Glomerular visceral epithelial cell (primary cell): ENCODE measurements at regions not wholly inside any gene's neighbourhood (a gene's known extent, or its start where the extent isn't known, plus 50 kb on each side); places are given as distances from the start of the nearest gene placed in this dataset.
A peak's percentile ranks its signal among the peaks of the same experiment; 100 is the strongest.
"Not testable (repeated sequence)": the region's sequence is repeated elsewhere in the genome, so short reads cannot be mapped to it uniquely, and the experiment has no call there.

Source experiments
- DNase-seq: peaks from one replicate; pipeline ENCODE4 v3.0.0-alpha.2; 2016; ENCODE audit errors: extremely low spot score

DNA sequence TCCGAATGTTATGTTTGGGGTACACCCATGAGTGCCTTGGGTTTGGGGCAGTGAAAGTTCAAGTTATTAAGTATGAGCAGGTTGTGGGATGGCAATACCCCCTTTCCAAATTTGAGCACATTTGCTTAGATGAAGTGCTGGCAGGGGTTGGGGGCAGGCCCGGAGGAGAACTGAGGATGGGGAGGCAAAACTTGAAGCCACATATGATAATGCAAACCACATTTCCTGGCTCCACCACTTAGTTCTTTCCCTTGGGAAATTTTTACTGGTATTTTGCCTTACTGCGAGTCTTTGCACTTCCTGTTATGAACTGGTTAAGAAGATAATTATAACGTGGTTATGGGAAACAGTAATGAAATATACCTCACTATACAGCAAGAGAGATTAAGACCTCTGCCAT lies 336.0 kb upstream of the ONECUT1 start:
- DNase-seq: no peak

DNA sequence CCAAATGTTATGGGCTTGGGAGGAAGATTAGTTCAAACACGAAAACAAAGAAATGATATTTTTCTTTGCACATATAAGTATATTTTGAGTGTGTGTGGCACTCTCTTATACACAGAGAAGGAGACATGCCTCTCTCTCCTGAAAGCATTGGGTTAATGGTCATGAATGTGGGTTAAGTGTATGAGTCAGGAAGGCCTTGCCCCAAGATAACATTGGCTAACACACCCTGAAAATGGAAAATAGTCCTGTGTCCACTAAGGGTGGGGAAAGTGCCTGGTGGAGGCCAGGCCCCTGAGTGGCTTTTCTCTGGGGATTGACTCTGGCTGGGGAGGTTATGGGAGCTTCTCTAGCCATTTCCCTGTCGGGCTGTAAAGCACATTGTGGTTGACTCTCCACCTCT lies 332.7 kb upstream of the ONECUT1 start:
- DNase-seq: no peak

GRCh38 chr15:53116915-53117314 lies 326.8 kb upstream of the ONECUT1 start:
- not testable (repeated sequence) for DNase-seq

DNA sequence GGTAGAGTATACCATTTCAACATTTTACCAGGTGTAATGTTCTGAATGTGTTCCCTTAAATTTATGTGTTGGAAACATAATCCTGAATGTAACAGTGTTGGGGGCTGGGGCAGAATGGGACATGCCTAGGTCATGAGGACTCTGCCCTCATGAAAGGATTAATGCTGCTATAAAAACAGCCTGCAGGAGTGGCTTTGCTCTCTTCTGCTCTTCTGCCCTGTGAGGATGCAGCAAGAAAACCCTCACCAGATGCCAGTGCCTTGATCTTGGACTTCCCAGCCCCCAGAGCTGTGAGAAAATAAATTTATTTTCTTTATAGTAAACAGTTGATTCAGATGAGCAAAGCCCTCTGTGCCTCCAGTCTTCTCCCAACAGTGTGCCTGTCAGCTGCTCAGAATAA lies 326.0 kb upstream of the ONECUT1 start:
- DNase-seq: no peak

- no peak for DNase-seq
These were observed 325.4 kb upstream of the ONECUT1 start for GRCh38 chr15:53115563-53115962.

GRCh38 chr15:53114960-53115359 lies 324.8 kb upstream of the ONECUT1 start:
- no peak for DNase-seq

DNA sequence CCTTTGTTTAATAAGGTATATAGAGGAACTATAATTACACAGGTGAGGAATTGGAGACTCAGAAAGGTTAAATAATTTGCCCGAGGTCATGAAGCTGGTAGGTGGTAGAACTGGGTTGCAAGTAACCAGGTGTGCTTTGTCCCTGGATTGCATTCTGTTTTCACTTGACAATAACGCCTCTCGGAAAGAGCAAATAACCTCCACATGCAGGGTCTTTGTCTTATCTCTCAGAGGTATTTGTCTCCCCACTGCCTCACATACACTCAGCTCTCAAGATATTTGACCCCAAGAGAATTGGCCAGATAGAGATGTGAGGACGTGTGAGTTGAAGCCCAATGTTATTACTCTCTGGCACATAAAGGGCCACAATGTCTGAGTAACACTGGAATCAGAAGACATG lies 320.9 kb upstream of the ONECUT1 start:
- no peak for DNase-seq

GRCh38 chr15:53108319-53108718 lies 318.2 kb upstream of the ONECUT1 start:
- no peak for DNase-seq

- no peak for DNase-seq
These were observed 317.7 kb upstream of the ONECUT1 start for GRCh38 chr15:53107855-53108254.

DNA sequence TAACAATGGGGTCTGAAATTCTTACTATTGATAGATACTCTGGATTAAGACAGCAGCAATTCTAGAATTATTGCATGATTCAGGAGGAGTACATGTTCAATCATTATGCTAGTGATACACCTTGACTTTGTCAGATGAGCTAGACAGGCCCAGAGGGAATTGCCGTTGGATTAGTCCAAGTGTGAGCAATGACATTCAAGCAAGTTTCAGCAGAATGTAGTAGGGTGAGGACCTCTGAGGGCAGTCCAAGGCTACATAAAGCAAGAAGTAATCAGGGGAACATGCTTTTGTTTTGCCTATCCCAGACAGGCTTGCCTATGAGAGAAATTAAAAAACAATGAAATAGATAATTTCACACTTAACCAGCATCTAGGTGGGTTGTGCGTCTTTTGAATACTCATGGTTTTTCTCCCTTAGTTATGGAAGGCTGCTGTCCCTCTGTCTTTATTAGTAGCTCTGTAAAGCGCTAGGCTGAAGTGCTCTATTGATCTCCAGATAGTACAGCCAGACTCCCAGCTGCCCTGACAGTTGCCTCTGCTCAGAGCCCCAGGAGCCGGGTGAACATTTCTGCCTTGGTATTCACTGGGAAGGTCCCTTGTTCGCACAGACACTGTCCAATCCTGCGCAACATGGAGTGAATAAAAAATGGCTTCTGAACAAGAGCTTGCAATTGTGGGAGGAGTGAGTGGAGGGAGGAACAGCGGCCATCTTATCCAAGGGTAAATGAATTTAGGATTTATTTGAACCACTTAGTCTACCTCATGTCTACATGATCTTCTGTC lies 316.6 kb upstream of the ONECUT1 start:
- DNase-seq: no peak

DNA sequence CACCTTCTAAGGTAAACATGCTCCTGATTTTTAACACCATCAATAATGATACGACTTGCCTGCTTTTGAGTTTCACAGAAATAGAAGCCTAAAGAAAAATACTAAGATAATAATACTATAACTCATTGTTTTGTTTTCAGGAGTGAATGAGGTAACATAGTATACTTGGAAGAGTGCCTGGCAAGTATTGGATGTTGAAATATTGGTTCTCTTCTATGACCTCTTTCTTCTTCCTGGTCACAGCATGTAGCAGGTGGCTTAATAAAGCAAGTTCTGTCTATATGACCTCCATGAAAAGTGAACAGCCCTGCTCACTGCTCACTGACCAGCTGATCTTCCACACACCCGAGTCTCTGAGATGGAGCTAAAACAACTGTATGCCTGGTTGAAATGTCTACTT lies 312.3 kb upstream of the ONECUT1 start:
- DNase-seq: no peak

GRCh38 chr15:53080484-53080883 lies 290.3 kb upstream of the ONECUT1 start:
- DNase-seq: no peak

DNA sequence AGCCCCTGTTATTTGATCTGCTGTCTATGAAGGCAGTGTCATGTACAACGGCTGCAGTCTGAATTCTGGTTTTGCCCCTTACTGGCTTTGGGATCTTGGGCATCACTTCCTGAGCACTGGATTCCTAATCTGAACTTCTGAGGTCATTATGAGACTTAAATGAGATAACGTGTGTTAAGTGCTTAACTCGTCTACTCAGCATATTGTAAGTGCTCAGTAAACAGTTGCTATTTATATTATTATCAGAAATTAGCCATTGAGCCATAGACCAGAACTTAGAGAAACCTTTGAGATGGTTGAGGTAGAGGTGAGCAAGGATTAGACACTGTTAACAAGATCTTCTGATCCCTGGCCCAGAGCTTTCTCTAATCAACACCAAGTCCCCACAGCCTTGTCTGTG lies 284.1 kb upstream of the ONECUT1 start:
- DNase-seq: no peak

DNA sequence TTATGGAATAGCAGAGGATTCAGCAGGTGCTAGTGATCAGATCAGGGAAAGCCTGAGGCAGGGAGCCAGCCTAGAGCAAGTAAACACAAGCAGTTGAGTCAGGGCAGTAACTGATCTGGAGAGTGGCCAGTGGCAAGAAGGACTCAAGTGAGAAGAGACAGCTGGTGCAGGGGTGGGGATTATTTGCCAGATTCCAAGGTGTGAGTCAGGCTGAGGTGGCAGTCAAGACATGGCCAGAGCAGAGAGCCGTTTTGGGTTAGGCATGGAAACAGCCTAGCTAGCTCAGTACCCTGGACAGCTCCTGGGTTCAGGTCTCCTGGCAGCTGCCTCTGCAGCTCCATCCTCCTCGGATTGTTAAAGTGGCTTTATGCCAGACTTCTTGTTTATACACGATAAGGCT lies 281.9 kb upstream of the ONECUT1 start:
- peak; percentile 24 for DNase-seq

DNA sequence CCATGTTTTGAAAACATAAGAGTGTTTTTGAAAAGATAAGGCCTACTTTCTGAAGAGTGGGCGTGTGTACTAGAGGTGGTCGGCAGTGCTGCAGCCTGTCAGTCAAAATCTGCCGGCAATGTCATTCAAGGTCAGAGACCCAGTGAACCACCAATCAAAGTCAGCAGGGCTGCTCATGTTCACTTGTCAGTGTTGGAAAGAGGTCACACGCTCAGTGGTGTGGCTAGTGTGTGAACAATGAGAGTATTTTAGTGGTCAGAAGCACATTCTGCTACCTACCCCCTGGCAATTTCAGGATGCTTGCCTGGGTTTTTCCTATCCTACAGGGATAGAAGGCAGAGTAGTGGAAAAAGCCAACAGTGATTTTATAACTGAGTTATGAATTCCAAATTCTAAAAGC lies 278.5 kb upstream of the ONECUT1 start:
- no peak for DNase-seq

DNA sequence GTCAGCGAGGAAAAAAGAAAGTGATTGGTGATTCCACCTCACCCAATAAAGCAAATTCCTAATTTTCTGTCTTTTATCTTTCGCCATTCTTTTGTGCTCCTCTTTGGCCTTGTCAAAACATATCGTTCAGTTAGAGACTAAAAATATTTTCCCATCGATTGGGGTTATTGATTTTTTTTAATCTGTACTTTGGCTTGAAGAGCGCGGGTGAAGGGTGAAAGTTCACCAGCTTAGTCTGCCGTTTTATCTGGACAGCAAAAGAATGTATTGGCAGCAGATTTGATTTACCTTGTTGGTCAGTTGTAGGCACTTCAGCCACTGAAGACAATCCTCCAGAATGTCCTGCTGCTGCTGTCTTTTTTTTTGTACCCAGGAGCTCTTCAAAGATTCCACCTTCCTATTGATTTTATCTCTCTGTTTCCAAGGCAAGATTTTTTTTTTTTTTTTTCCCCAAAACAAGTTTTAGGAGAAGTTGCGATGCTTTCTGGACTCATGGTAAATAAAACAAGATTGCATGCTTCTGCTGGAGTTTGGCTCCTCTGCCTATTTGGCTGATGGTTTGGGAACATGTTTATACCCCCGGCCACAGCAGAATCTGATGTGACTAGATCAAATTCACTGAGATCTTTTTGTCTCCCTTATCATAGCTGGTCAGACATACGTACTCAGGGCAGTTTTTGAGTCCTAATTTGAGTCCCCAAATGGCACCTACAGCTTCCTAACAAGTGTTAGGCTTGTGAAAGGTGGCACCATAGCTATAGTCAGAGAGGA lies 269.3 kb upstream of the ONECUT1 start:
- no peak for DNase-seq

DNA sequence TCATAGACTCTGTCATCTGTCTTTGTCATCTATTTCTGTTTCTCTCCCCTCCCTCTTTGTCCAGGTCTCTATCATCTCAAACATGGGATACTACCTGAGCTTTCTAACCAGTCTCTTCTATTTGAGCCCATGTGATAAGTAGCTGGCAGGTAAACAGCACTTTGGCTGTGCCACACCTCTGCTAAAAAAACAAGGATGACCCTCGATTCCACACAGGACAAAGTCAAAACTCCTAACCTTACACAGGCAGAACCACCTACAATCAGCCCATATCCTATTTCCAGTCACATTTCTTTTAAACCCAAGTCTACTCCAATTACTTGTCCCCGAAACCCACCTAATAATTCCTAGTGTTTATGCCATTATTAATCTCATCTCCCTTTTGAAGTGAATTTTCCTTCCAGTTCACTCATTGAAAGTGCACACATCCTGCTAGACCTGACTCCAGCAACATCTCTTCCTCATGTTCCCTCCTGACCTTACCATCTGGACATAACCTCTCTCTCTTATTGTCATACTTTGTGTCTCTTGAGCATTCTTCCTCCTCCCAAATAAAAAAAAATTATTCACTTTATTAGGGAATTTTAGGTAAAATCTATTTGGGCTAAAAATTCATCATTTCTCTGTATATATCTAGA lies 256.1 kb upstream of the ONECUT1 start:
- DNase-seq: no peak

GRCh38 chr15:53038655-53038941 lies 248.5 kb upstream of the ONECUT1 start:
- DNase-seq: no peak

- DNase-seq: no peak
These were observed 247.9 kb upstream of the ONECUT1 start for GRCh38 chr15:53037904-53038654.

DNA sequence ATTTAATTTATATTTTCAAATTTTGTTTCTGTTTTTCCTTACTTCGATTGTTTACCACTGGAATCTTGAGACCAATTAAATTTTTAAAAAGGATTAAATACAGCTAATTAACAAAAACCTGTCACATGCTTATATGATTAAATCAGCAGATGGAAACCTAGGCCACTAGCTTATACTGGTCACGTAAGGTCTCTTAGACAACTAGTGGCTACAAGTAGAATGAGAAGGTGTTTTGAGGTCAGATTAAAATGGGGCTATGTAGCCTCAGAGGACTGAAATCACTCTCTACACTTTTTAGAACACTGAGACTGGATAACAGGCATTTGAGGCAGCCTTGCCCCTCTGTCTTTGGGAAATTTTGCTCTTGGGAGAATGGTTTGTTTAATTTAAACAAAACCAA lies 246.5 kb upstream of the ONECUT1 start:
- no peak for DNase-seq

- no peak for DNase-seq
These were observed 244.7 kb upstream of the ONECUT1 start for GRCh38 chr15:53034767-53035245.

DNA sequence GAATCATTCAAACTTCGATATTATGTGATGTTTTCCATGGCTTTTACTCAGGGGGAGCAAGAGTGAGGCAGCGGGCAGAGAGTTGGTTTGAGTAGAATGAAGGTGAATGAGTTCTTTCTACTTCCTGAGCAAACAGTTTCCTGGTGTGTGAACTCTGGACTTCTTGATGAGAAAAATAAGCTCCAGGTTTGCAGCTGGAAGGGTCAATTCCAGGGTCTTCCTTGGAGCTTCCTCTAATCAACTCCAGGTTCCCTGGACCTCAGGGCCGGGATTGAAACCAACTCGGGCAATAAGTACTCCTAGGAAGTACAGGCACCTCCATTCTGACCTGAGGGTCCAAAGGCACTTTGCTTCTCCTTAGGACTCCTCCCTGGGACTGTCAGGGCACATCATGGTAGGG lies 243.6 kb upstream of the ONECUT1 start:
- DNase-seq: no peak
